ENCODE measurements at regions not wholly inside any gene's neighbourhood (a gene's known extent, or its start where the extent isn't known, plus 50 kb on each side); places are given as distances from the start of the nearest gene placed in this dataset.

- Histone ChIP-seq H3K27me3 (no peaks in the 10 kb centered on the region), H3K27ac (no peak overlapping the region), H3K4me1 (no peaks in the 10 kb centered on the region), H3K9me3 (peaks cover 4% of the 10 kb centered on the region), H3K4me3 (no peak overlapping the region), H3K36me3 (no peaks in the 10 kb centered on the region)
- DNase-seq (ENCODE audit: low spot score in 2 of 2) = no peak
- 37% methylated on average over 3 of the region's 3 CpGs for WGBS
- TF ChIP-seq POLR2A (IDR thresholded peaks at IDR 0.05) (no peak), POLR2AphosphoS5 (IDR thresholded peaks at IDR 0.05) (no peak), EP300 (IDR thresholded peaks at IDR 0.05) (no peak), CTCF (IDR thresholded peaks at IDR 0.05) (no peak)
These were observed 1332.4 kb upstream of the TMEFF2 start for GRCh38 chr2:193527146-193527545.

GRCh38 chr2:193523662-193524061 lies 1328.9 kb upstream of the TMEFF2 start:
- H3K36me3 ChIP-seq = no peaks in the 10 kb centered on the region
- no peaks in the 10 kb centered on the region for H3K4me1 ChIP-seq
- no peak for DNase-seq (ENCODE audit: low spot score in 2 of 2)
- H3K4me3 ChIP-seq = no peak overlapping the region
- no peak for TF ChIP-seq CTCF (IDR thresholded peaks at IDR 0.05)
- no peak for TF ChIP-seq POLR2AphosphoS5 (IDR thresholded peaks at IDR 0.05)
- no peak for TF ChIP-seq EP300 (IDR thresholded peaks at IDR 0.05)
- TF ChIP-seq POLR2A (IDR thresholded peaks at IDR 0.05) = no peak
- H3K9me3 ChIP-seq = no peaks in the 10 kb centered on the region
- H3K27ac ChIP-seq = no peak overlapping the region
- 80% methylated on average over 1 of the region's 1 CpG for WGBS
- no peaks in the 10 kb centered on the region for H3K27me3 ChIP-seq

GRCh38 chr2:193521523-193521922 lies 1326.8 kb upstream of the TMEFF2 start:
- Histone ChIP-seq H3K9me3 (peaks cover 3% of the 10 kb centered on the region), H3K27ac (no peak overlapping the region), H3K27me3 (no peaks in the 10 kb centered on the region), H3K4me3 (no peak overlapping the region), H3K36me3 (no peaks in the 10 kb centered on the region), H3K4me1 (no peaks in the 10 kb centered on the region)
- TF ChIP-seq CTCF (IDR thresholded peaks at IDR 0.05) (no peak), POLR2A (IDR thresholded peaks at IDR 0.05) (no peak), POLR2AphosphoS5 (IDR thresholded peaks at IDR 0.05) (no peak), EP300 (IDR thresholded peaks at IDR 0.05) (no peak)
- 91% methylated on average over 2 of the region's 2 CpGs for WGBS
- DNase-seq (ENCODE audit: low spot score in 2 of 2) = no peak

DNA sequence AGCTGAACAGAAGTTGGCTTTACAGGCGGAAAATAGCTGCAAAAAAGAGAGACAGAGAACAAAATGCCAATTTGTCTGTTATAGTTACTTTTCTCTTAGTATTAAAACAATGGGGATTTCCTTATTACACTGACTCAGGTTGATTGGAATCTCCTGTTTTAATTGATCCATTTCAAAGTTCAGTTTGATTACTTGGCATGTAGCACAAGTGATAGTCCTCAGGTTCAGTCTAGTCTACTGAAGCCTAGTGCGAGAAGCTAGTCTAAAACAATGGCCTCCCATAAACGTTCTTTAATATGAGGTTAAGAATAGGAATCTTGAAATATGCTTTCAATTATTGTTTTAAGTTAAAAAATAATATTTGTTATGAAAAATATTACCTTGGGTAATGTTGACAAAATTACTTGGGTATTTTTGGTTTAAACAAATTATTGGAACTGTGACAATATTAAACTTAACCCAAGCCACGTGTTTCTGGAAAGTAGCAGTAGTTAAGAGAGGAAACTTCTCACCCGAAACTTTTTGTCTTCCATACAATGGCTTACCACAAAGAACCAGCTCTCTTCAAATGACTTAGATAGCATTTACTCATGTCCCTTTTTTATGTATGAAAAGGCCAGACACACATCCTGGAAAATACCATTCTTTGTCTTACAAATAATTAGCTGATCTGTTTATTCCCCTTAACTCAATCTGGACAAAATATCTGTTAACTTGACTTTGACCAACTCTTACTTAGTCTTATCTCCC lies 1326.2 kb upstream of the TMEFF2 start:
- no peaks in the 10 kb centered on the region for H3K27me3 ChIP-seq
- no peaks in the 10 kb centered on the region for H3K36me3 ChIP-seq
- H3K4me3 ChIP-seq = no peak overlapping the region
- no peaks in the 10 kb centered on the region for H3K4me1 ChIP-seq
- 56% methylated on average over 5 of the region's 5 CpGs for WGBS
- H3K27ac ChIP-seq = no peak overlapping the region
- TF ChIP-seq POLR2AphosphoS5 (IDR thresholded peaks at IDR 0.05) (no peak), POLR2A (IDR thresholded peaks at IDR 0.05) (no peak), CTCF (IDR thresholded peaks at IDR 0.05) (no peak), EP300 (IDR thresholded peaks at IDR 0.05) (no peak)
- peaks cover 3% of the 10 kb centered on the region for H3K9me3 ChIP-seq
- DNase-seq (ENCODE audit: low spot score in 2 of 2) = no peak

DNA sequence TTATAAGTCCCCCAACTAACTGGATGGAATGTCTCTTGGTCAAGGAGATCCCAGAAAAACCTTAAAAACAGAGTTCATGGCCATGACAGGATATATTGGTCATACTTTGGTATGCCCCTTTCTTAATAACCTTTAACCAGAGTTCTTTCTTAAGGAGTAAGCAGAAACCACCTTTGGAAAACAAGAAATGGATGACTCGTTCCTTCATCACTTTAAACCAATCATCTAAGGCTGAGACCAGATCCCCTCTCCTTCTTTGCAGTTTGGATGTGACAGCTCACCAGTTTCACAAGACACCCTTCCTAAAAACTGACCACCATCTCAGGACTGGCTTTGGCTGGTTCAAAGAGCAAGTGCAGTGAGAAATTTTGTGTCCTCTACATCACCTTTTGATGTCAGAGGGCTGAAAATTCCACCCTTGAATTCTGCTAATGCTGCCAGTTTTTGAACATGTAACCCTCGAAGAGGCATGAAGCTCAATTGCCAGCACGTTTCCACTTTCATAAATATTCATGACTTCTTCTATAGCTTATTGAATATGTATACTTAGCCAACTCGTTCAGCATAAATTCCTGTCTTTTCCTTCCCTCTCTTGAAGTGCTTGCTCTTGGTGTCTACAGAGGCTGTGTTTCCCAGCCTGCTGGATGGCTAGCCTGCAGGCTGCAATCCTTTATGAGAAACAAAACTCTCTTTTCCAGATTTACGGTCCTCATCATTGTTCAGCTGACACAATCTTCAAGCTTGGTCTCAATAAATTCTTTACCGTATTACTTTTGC lies 1323.5 kb upstream of the TMEFF2 start:
- Histone ChIP-seq H3K4me3 (no peak overlapping the region), H3K27ac (no peak overlapping the region), H3K27me3 (no peaks in the 10 kb centered on the region), H3K4me1 (no peaks in the 10 kb centered on the region), H3K36me3 (no peaks in the 10 kb centered on the region), H3K9me3 (peaks cover 3% of the 10 kb centered on the region)
- WGBS = 66% methylated on average over 6 of the region's 6 CpGs
- no peak for TF ChIP-seq POLR2A (IDR thresholded peaks at IDR 0.05)
- TF ChIP-seq EP300 (IDR thresholded peaks at IDR 0.05) = no peak
- no peak for TF ChIP-seq POLR2AphosphoS5 (IDR thresholded peaks at IDR 0.05)
- TF ChIP-seq CTCF (IDR thresholded peaks at IDR 0.05) = no peak
- no peak for DNase-seq (ENCODE audit: low spot score in 2 of 2)

Data from suprapubic skin (tissue), 4 donors.